IPS DF 6.9 (cell line): ENCODE measurements at regions not wholly inside any gene's neighbourhood (a gene's known extent, or its start where the extent isn't known, plus 50 kb on each side); places are given as distances from the start of the nearest gene placed in this dataset.

Source experiments
- DNase-seq: peaks from one replicate; pipeline ENCODE4 v3.0.0-alpha.2; 2013; ENCODE audit warnings: low read depth, low spot score
- H3K27ac ChIP-seq: one replicate; pipeline ENCODE4 v1.5.1; 2013; ENCODE audit warnings: low read length, control low read depth
- H3K27me3 ChIP-seq: 2 replicates; pipeline ENCODE4 v1.6.1; 2013; ENCODE audit warnings: mild to moderate bottlenecking, low read length; ENCODE audit not compliant: control insufficient read depth, insufficient read depth
- H3K36me3 ChIP-seq: 2 replicates; pipeline ENCODE4 v1.6.1; 2013; ENCODE audit warnings: low read length; ENCODE audit not compliant: control insufficient read depth, insufficient read depth
- H3K4me1 ChIP-seq: 2 replicates; pipeline ENCODE4 v1.6.1; 2013; ENCODE audit warnings: low read length; ENCODE audit not compliant: control insufficient read depth, insufficient read depth
- H3K4me3 ChIP-seq: 2 replicates; pipeline ENCODE4 v1.5.1; 2013; ENCODE audit warnings: mild to moderate bottlenecking, low read length
- H3K9me3 ChIP-seq: 2 replicates; pipeline ENCODE4 v1.6.1; 2013; ENCODE audit warnings: low read length, inconsistent platforms; ENCODE audit not compliant: control insufficient read depth, insufficient read depth
- whole genome bisulfite sequencing: extraction: QIAGEN DNeasy Blood & Tissue Kit; methylation state at CpG from one replicate; pipeline ENCODE4 v1.1.7; 2013; ENCODE audit warnings: mixed read lengths, missing lambda C conversion rate; ENCODE audit not compliant: insufficient read length, insufficient coverage; 5-methylcytosine and 5-hydroxymethylcytosine counted together

DNA sequence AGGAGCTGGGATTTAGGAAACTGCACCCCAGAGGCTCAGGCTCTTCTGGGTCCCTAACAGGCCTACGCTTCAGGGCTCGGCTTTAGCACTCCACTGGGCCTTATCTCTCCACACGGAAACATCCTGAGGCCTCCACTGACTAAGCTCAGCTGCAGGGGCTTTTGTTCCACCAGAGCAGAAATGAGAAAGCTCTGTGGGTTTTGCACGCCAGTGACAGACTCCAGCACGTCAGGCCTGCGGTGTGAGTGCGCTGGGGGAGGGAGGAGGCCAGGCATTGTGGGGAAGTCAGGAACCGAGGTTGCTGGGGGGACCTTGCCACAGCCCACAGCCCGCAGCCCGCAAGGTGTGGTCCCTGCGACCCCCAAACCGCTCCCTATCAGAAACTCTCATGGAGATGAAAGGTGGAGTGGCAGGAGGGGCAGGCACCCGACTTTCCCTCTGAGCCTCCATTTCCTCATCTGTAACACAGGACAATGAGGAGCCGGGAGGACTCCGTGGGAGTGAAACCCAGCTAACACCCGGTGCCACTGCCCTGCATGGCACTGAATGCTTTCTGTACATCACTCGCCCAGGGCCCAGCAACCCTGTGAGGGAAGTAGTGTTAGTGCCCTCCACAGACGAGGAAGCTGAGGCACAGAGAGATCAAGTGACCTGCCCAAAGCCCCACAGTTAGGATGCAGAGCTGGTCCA is 106.5 kb downstream of the TPRA1 start:
- no peak overlapping the region for H3K27ac ChIP-seq
- peaks cover 2% of the 10 kb centered on the region for H3K4me1 ChIP-seq
- H3K27me3 ChIP-seq, result no peaks in the 10 kb centered on the region
- no peak overlapping the region for H3K4me3 ChIP-seq
- no peak for DNase-seq
- WGBS, result no CpG with 5 or more reads among the region's 18 CpGs
- no peaks in the 10 kb centered on the region for H3K36me3 ChIP-seq
- no peaks in the 10 kb centered on the region for H3K9me3 ChIP-seq

GRCh38 chr3:127483005-127483641 is 107.4 kb downstream of the TPRA1 start:
- Histone ChIP-seq H3K4me3 (no peak overlapping the region), H3K9me3 (no peaks in the 10 kb centered on the region), H3K4me1 (peaks cover 2% of the 10 kb centered on the region), H3K36me3 (no peaks in the 10 kb centered on the region), H3K27me3 (no peaks in the 10 kb centered on the region), H3K27ac (no peak overlapping the region)
- DNase-seq, result no peak
- no CpG with 5 or more reads among the region's 11 CpGs for WGBS

- H3K36me3 ChIP-seq, result no peaks in the 10 kb centered on the region
- H3K27me3 ChIP-seq, result no peaks in the 10 kb centered on the region
- no peak overlapping the region for H3K27ac ChIP-seq
- H3K9me3 ChIP-seq, result no peaks in the 10 kb centered on the region
- WGBS, result no CpG with 5 or more reads among the region's 14 CpGs
- peaks cover 2% of the 10 kb centered on the region for H3K4me1 ChIP-seq
- no peak for DNase-seq
- no peak overlapping the region for H3K4me3 ChIP-seq
Observed at GRCh38 chr3:127482216-127483004, 108.1 kb downstream of the TPRA1 start.

DNA sequence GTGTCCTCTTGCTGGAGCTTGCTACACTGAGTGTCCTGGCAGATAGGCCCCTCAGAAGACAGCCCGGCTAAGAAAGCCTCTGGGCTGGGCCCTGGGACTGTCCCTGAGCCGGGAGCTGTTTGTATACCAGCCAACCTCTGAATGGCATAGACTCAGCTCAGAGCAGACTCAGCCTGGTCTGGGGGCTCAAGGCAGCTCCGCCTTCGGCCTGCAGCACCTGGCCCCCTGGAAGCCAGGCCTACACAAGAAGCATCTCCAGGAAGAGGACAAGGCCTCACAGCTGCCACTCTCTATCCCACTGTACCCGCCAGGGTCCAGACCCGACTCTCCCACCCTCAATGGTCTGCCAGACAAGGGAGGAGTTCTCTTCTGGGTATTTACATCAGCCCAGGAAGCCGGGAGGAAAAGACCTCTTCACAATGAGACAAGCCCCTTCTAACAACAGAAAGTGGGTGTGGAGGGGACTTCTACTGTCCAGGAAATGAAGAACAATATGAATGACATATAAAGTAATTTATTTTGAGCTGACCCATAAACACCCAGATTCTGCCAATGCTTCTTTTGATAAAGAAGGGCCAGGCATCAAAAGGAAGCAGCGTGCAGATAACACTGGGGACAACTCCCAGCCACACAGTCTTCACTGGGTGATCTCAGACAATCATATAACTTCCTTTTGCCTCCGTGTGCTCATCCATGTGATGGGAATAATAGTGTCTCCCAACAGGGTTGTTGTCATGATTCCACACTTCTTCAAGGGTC is 110.2 kb downstream of the TPRA1 start:
- Histone ChIP-seq H3K4me1 (peaks cover 2% of the 10 kb centered on the region), H3K27me3 (no peaks in the 10 kb centered on the region), H3K9me3 (no peaks in the 10 kb centered on the region), H3K4me3 (no peak overlapping the region), H3K27ac (no peak overlapping the region), H3K36me3 (no peaks in the 10 kb centered on the region)
- no CpG with 5 or more reads among the region's 9 CpGs for WGBS
- no peak for DNase-seq

GRCh38 chr3:127479449-127479848 is 111.1 kb downstream of the TPRA1 start:
- Histone ChIP-seq H3K27ac (no peak overlapping the region), H3K36me3 (no peaks in the 10 kb centered on the region), H3K4me1 (peaks cover 2% of the 10 kb centered on the region), H3K27me3 (no peaks in the 10 kb centered on the region), H3K4me3 (no peak overlapping the region), H3K9me3 (no peaks in the 10 kb centered on the region)
- WGBS, result no CpG with 5 or more reads among the region's 12 CpGs
- DNase-seq, result no peak

DNA sequence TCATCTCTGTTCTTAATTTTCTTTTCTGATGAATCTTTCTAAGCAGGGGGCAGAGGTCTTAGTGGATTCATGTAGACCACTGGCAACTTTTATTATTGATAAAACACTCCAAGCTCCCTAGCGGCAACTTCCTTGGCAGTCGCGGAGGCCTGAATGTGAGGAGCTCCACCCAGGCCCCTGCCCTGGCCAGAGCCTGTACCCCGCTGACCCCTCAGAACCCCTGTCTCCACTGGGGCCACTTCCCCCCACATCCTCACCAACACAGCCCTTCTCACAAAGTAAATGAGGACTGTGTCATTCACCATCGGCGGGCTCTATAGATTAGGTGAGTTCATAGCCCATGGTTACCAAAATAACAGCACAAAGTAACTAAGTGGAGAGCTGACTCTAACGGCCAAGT is 111.6 kb downstream of the TPRA1 start:
- H3K4me3 ChIP-seq, result no peak overlapping the region
- H3K4me1 ChIP-seq, result peaks cover 2% of the 10 kb centered on the region
- DNase-seq, result no peak
- H3K27ac ChIP-seq, result no peak overlapping the region
- no peaks in the 10 kb centered on the region for H3K36me3 ChIP-seq
- H3K27me3 ChIP-seq, result no peaks in the 10 kb centered on the region
- WGBS, result no CpG with 5 or more reads among the region's 7 CpGs
- no peaks in the 10 kb centered on the region for H3K9me3 ChIP-seq

GRCh38 chr3:127477396-127477795 is 113.1 kb downstream of the TPRA1 start:
- no peak overlapping the region for H3K27ac ChIP-seq
- H3K27me3 ChIP-seq, result no peaks in the 10 kb centered on the region
- H3K4me1 ChIP-seq, result peaks cover 2% of the 10 kb centered on the region
- no peak for DNase-seq
- H3K36me3 ChIP-seq, result no peaks in the 10 kb centered on the region
- no peak overlapping the region for H3K4me3 ChIP-seq
- no CpG with 5 or more reads among the region's 8 CpGs for WGBS
- no peaks in the 10 kb centered on the region for H3K9me3 ChIP-seq

- H3K27ac ChIP-seq, result no peak overlapping the region
- peaks cover 2% of the 10 kb centered on the region for H3K4me1 ChIP-seq
- no peaks in the 10 kb centered on the region for H3K9me3 ChIP-seq
- H3K4me3 ChIP-seq, result no peak overlapping the region
- WGBS, result no CpG with 5 or more reads among the region's 12 CpGs
- no peaks in the 10 kb centered on the region for H3K36me3 ChIP-seq
- H3K27me3 ChIP-seq, result no peaks in the 10 kb centered on the region
- no peak for DNase-seq
Observed at GRCh38 chr3:127476936-127477335, 113.6 kb downstream of the TPRA1 start.

DNA sequence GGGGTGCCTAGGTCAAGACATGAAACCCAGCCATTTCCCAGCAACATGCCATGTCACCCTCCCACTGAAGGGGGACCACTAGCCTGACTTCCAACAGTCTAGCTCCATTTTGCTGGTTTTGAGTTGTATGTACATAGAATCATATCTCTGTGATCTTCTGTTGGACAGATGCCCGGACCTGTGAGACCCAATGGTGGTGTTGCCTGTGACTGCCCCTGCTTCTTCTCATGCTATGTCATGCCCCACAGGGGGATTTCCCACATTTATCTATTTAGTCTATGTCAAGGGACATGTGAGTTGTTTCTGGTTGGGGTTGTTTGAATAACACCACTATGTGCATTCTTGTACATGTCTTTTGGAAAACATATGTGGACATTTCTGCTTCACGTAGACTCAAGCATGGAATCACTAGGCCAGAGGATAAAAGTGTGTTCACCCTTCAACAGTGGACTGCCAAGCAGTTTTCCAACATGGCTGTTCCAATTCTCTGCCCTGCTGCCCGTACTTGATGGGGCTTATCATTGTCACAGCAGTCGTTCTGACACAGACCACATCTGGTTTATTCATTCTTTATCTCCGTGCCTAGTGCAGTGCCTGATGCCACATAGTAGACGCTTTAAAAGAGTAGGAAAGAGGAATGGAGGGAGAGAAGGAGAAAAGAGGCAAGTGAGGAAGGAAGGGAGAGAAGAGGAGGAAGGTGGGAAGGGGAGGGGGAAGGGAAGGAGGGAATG is 114.4 kb downstream of the TPRA1 start:
- Histone ChIP-seq H3K27me3 (no peaks in the 10 kb centered on the region), H3K4me1 (peaks cover 2% of the 10 kb centered on the region), H3K36me3 (no peaks in the 10 kb centered on the region), H3K9me3 (no peaks in the 10 kb centered on the region), H3K4me3 (no peak overlapping the region), H3K27ac (no peak overlapping the region)
- DNase-seq, result no peak
- WGBS, result no CpG with 5 or more reads among the region's 6 CpGs

DNA sequence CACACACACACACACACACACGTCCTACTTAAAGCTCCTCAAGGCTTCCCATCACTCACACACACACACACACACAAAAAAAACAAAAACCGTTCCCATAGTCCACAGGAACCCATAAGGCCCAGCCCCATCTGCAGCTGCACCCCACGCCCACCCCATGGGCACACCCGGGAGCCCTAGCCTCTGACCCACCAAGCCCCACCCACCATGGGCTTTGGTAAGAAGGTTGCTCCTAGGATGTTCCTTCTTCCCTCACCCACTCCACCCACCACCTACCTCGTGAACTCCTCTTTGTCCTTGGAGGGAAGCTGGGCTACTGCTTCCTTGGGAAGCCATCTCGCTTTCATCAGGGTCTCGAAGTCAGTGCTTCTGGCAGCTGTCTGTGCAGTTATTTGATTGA is 115.1 kb downstream of the TPRA1 start:
- no peaks in the 10 kb centered on the region for H3K9me3 ChIP-seq
- no peak for DNase-seq
- H3K4me1 ChIP-seq, result peaks cover 2% of the 10 kb centered on the region
- H3K4me3 ChIP-seq, result no peak overlapping the region
- H3K36me3 ChIP-seq, result no peaks in the 10 kb centered on the region
- H3K27ac ChIP-seq, result no peak overlapping the region
- no CpG with 5 or more reads among the region's 7 CpGs for WGBS
- no peaks in the 10 kb centered on the region for H3K27me3 ChIP-seq
